ENCODE measurements at regions not wholly inside any gene's neighbourhood (a gene's known extent, or its start where the extent isn't known, plus 50 kb on each side); places are given as distances from the start of the nearest gene placed in this dataset.
A peak's percentile ranks its signal among the peaks of the same experiment; 100 is the strongest.

DNA sequence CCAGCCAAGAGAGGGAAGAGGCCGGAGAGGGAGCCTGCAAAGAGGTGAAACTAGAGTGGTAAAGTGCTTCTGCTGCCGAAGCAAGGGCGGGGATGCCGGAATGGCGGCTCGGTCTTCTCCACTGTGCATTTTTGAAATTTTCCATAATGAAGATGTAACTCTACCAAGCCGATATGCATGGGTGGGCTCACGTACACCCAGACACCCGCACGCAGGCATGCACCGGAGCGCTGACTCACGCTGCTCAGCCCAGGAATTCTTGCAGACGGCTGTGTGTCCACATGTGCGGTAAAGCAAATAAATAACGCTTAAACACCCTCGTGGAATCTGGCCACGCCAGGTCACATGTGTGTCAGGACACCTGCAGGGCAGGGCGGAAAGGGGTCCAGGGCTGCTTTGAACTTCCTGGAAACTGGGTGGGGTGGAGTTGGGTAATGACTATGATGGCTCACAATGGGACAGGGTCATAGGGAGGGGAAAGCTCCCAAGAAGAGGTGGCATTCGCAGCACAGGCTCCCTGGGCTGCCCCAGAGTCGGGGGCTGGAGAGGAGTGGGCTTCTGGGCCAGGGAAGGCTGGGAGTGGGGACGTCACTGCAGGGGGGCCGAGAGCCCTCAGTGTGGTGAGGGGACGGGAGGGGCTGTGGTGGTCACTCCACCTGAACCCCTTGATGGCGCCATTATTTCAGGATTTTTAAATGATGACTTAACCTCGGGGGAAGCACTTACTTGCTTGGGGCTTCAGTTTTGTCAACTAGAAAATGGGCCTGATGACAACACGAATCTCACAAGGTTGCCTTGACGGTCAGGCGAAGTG lies 265.5 kb downstream of the PARN start (continued):
- TF ChIP-seq ZNF707 (CRISPR knock-in tag; conservative IDR thresholded peaks at IDR 0.05) (no peak), RBM15 (IDR thresholded peaks at IDR 0.05; ENCODE audit: insufficient read depth, low read length) (no peak), BMI1 (IDR thresholded peaks at IDR 0.05; ENCODE audit: low read length) (no peak), HOXB6 (CRISPR knock-in tag; IDR thresholded peaks at IDR 0.05; ENCODE audit: borderline replicate concordance) (no peak), ZNF584 (CRISPR knock-in tag; IDR thresholded peaks at IDR 0.05; ENCODE audit: low read depth) (no peak), XRCC3 (IDR thresholded peaks at IDR 0.05) (no peak), ERF (CRISPR knock-in tag; IDR thresholded peaks at IDR 0.05) (no peak), FIP1L1 (IDR thresholded peaks at IDR 0.05; ENCODE audit: low read depth, low read length, poor library complexity, severe bottlenecking) (no peak), PML (IDR thresholded peaks at IDR 0.05; ENCODE audit: low read length) (no peak)
- TF ChIP-seq, protein P1, sequence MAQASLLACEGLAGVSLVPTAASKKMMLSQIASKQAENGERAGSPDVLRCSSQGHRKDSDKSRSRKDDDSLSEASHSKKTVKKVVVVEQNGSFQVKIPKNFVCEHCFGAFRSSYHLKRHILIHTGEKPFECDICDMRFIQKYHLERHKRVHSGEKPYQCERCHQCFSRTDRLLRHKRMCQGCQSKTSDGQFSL (CRISPR knock-in tag; IDR thresholded peaks at IDR 0.05), result no peak
- TF ChIP-seq, protein P1 (tag; IDR thresholded peaks at IDR 0.05), result no peak
- TF ChIP-seq, protein P2, sequence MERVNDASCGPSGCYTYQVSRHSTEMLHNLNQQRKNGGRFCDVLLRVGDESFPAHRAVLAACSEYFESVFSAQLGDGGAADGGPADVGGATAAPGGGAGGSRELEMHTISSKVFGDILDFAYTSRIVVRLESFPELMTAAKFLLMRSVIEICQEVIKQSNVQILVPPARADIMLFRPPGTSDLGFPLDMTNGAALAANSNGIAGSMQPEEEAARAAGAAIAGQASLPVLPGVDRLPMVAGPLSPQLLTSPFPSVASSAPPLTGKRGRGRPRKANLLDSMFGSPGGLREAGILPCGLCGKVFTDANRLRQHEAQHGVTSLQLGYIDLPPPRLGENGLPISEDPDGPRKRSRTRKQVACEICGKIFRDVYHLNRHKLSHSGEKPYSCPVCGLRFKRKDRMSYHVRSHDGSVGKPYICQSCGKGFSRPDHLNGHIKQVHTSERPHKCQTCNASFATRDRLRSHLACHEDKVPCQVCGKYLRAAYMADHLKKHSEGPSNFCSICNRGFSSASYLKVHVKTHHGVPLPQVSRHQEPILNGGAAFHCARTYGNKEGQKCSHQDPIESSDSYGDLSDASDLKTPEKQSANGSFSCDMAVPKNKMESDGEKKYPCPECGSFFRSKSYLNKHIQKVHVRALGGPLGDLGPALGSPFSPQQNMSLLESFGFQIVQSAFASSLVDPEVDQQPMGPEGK (CRISPR knock-in tag; IDR thresholded peaks at IDR 0.05; ENCODE audit: borderline replicate concordance), result no peak
- TF ChIP-seq, protein P3, sequence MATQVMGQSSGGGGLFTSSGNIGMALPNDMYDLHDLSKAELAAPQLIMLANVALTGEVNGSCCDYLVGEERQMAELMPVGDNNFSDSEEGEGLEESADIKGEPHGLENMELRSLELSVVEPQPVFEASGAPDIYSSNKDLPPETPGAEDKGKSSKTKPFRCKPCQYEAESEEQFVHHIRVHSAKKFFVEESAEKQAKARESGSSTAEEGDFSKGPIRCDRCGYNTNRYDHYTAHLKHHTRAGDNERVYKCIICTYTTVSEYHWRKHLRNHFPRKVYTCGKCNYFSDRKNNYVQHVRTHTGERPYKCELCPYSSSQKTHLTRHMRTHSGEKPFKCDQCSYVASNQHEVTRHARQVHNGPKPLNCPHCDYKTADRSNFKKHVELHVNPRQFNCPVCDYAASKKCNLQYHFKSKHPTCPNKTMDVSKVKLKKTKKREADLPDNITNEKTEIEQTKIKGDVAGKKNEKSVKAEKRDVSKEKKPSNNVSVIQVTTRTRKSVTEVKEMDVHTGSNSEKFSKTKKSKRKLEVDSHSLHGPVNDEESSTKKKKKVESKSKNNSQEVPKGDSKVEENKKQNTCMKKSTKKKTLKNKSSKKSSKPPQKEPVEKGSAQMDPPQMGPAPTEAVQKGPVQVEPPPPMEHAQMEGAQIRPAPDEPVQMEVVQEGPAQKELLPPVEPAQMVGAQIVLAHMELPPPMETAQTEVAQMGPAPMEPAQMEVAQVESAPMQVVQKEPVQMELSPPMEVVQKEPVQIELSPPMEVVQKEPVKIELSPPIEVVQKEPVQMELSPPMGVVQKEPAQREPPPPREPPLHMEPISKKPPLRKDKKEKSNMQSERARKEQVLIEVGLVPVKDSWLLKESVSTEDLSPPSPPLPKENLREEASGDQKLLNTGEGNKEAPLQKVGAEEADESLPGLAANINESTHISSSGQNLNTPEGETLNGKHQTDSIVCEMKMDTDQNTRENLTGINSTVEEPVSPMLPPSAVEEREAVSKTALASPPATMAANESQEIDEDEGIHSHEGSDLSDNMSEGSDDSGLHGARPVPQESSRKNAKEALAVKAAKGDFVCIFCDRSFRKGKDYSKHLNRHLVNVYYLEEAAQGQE (IDR thresholded peaks at IDR 0.05; ENCODE audit: borderline replicate concordance), result peak; percentile 7; the same call in 1 of the 2 replicates
- TF ChIP-seq, protein P3 (CRISPR knock-in tag; IDR thresholded peaks at IDR 0.05; ENCODE audit: low read depth), result no peak
- TF ChIP-seq, protein P4, sequence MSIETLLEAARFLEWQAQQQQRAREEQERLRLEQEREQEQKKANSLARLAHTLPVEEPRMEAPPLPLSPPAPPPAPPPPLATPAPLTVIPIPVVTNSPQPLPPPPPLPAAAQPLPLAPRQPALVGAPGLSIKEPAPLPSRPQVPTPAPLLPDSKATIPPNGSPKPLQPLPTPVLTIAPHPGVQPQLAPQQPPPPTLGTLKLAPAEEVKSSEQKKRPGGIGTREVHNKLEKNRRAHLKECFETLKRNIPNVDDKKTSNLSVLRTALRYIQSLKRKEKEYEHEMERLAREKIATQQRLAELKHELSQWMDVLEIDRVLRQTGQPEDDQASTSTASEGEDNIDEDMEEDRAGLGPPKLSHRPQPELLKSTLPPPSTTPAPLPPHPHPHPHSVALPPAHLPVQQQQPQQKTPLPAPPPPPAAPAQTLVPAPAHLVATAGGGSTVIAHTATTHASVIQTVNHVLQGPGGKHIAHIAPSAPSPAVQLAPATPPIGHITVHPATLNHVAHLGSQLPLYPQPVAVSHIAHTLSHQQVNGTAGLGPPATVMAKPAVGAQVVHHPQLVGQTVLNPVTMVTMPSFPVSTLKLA (conservative IDR thresholded peaks at IDR 0.05), result peak in 1 of 2 experiments; percentile 47; a peak in 1 of 4 replicates
